NT2/D1 (cell line): ENCODE measurements at regions not wholly inside any gene's neighbourhood (a gene's known extent, or its start where the extent isn't known, plus 50 kb on each side); places are given as distances from the start of the nearest gene placed in this dataset.

Source experiments
- SUZ12 ChIP-seq: IDR thresholded peaks from 2 replicates; pipeline ENCODE4 v1.6.1; 2011; ENCODE audit not compliant: insufficient read length, insufficient read depth; ENCODE audit errors: extremely low read depth
- YY1 ChIP-seq: IDR thresholded peaks from 2 replicates; pipeline ENCODE4 v1.6.1; 2011; ENCODE audit not compliant: insufficient read length, insufficient read depth

GRCh38 chr7:46071601-46072000 is 150.5 kb upstream of the IGFBP3 start:
- TF ChIP-seq YY1 (no peak), SUZ12 (no peak)
